ENCODE measurements at regions not wholly inside any gene's neighbourhood (a gene's known extent, or its start where the extent isn't known, plus 50 kb on each side); places are given as distances from the start of the nearest gene placed in this dataset.

DNA sequence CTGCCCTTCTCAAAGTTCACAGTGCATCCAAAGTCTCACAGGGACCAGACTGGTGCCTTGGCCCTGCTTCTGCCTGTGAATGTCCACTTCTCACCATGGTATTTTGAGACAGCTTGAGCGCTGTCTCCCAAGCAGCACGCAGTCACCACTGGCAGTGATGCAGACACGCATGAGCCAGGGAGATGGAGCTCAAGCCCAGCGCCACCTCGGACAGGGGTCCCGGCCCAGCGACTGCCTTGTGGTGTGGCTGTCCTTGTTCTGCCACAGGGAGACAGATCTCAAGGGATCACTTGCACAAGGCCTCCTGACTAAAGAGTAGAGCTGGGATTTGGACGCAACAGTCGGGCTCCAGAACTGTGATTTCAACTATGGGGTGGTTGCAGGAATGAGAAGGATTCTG is 92.6 kb upstream of the MBL2 start:
- H3K9me3 ChIP-seq (ENCODE audit: control insufficient read depth in 5 of 5, low read length in 5 of 5): peaks cover 0 to 5% (median 0%) of the 10 kb centered on the region in 5 donors
- H3K27me3 ChIP-seq (ENCODE audit: control insufficient read depth in 5 of 5, insufficient read depth in 4 of 5, low read length in 5 of 5): peaks cover 0 to 4% (median 0%) of the 10 kb centered on the region in 5 donors
- H3K27ac ChIP-seq (ENCODE audit: low read depth, low read length): no peak overlapping the region
- no peaks in the 10 kb centered on the region for H3K4me1 ChIP-seq (ENCODE audit: control insufficient read depth in 5 of 5, insufficient read depth in 5 of 5, low read length in 5 of 5)
- no peaks in the 10 kb centered on the region for H3K36me3 ChIP-seq (ENCODE audit: control insufficient read depth in 5 of 5, insufficient read depth in 5 of 5, low read length in 5 of 5)
- no peak overlapping the region for H3K9ac ChIP-seq (ENCODE audit: low read length in 5 of 5)
- H3K4me3 ChIP-seq (ENCODE audit: low read depth in 1 of 5, low read length in 5 of 5): no peak overlapping the region

DNA sequence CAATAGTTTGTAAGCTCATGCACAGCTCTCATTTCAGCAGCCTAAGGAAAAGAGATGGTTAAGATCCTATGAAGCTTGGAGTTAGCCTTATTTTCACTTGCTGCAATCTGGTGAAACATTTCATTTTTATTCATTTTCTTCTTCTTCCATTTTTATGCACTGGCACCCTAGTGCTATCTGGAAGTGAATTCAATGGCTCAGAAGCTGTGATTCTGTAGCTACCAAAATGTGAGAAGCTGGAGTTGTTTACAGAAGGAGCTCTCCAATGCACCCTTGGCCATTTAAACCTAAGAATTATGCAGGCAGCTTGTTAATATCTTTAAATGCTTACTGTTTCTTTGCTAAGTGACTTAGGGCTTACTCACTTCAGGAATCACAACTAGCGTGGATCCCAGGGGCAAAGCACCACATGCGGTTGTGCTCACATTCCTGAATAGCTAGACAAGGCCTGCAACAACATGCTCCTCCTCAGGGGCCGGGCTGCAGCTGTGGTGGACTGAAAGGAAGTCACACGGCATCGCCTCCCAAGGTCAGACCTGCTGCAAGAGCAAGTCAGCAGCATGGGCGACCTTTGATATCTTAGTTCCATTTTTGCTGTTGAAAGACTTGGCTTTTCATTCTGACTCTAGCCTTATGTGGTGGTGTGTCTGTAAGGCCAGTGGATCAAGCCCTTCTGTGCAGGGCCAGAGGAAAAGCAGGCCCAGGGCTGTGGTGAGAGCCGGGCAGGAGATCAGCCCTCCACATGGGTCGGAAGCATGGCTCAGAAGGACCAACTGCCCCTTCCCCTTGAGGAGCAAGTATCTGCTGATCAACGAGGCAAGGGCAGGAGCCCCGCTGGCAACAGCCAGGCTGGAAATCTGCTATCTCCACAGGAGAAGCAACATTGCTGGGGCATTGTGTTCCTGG is 91.9 kb upstream of the MBL2 start:
- Histone ChIP-seq H3K27me3 (ENCODE audit: control insufficient read depth in 5 of 5, insufficient read depth in 4 of 5, low read length in 5 of 5) (peaks cover 0 to 4% (median 0%) of the 10 kb centered on the region in 5 donors), H3K9ac (ENCODE audit: low read length in 5 of 5) (no peak overlapping the region), H3K9me3 (ENCODE audit: control insufficient read depth in 5 of 5, low read length in 5 of 5) (peaks cover 0 to 5% (median 0%) of the 10 kb centered on the region in 5 donors), H3K36me3 (ENCODE audit: control insufficient read depth in 5 of 5, insufficient read depth in 5 of 5, low read length in 5 of 5) (no peaks in the 10 kb centered on the region), H3K4me1 (ENCODE audit: control insufficient read depth in 5 of 5, insufficient read depth in 5 of 5, low read length in 5 of 5) (no peaks in the 10 kb centered on the region), H3K4me3 (ENCODE audit: low read depth in 1 of 5, low read length in 5 of 5) (no peak overlapping the region), H3K27ac (ENCODE audit: low read depth, low read length) (no peak overlapping the region)

DNA sequence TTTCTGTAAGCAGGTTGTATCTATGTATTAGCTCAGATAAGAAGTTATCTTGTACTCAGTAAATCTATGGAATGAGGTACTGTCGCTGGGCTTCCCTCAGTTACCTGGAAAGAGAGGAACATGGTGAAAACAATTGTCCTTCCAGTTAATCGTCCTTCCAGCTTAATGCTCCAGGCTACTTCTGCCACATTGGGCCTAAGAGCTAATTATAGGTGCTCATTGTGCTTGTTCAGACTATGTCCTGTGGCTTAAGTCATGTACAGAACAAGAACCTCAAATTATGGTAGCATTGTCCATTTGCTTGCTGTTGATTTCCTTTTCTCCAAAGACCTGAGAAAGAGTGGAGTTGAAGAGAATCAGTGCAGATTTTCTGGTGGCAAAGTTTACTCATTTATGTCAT is 86.1 kb upstream of the MBL2 start:
- Histone ChIP-seq H3K4me1 (ENCODE audit: control insufficient read depth in 5 of 5, insufficient read depth in 5 of 5, low read length in 5 of 5) (no peaks in the 10 kb centered on the region), H3K9me3 (ENCODE audit: control insufficient read depth in 5 of 5, low read length in 5 of 5) (no peaks in the 10 kb centered on the region), H3K4me3 (ENCODE audit: low read depth in 1 of 5, low read length in 5 of 5) (no peak overlapping the region), H3K27me3 (ENCODE audit: control insufficient read depth in 5 of 5, insufficient read depth in 4 of 5, low read length in 5 of 5) (no peaks in the 10 kb centered on the region), H3K36me3 (ENCODE audit: control insufficient read depth in 5 of 5, insufficient read depth in 5 of 5, low read length in 5 of 5) (no peaks in the 10 kb centered on the region), H3K9ac (ENCODE audit: low read length in 5 of 5) (no peak overlapping the region), H3K27ac (ENCODE audit: low read depth, low read length) (no peak overlapping the region)

DNA sequence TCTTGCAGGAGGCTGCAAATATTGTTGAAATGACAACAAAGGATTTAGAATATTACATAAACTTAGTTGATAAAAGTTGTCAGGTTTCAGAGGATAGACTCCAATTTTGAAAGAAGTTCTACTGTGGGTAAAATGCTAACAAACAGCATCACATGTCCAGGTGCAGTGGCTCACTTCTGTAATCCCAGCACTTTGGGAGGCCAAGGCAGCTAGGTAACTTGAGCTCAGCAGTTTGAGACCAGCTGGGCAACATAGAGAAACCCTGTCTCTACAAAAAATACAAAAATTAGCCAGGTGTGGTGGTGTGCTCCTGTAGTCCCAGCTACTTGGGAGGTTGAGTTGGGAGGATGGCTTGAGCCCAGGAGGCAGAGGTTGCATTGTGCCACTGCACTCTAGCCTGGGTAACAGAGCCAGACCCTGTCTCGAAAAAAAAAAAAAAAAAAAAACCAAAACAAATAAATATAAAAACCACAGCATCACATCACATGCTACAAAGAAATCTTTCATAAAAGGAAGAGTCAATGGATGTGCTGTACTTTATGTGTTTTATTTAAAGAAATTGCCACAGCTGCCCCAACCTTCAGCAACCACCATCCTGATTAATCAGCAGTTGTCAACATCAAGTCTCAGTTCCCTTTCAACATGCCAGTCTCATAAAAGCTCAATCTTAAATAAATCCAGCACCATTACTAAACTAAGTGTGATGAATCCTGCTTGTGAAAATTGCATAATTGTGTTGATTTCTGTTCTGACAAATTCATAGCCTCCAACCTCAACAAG is 83.2 kb upstream of the MBL2 start:
- no peak overlapping the region for H3K4me3 ChIP-seq (ENCODE audit: low read depth in 1 of 5, low read length in 5 of 5)
- H3K36me3 ChIP-seq (ENCODE audit: control insufficient read depth in 5 of 5, insufficient read depth in 5 of 5, low read length in 5 of 5): no peaks in the 10 kb centered on the region
- no peaks in the 10 kb centered on the region for H3K27me3 ChIP-seq (ENCODE audit: control insufficient read depth in 5 of 5, insufficient read depth in 4 of 5, low read length in 5 of 5)
- no peaks in the 10 kb centered on the region for H3K4me1 ChIP-seq (ENCODE audit: control insufficient read depth in 5 of 5, insufficient read depth in 5 of 5, low read length in 5 of 5)
- H3K9me3 ChIP-seq (ENCODE audit: control insufficient read depth in 5 of 5, low read length in 5 of 5): no peaks in the 10 kb centered on the region
- no peak overlapping the region for H3K27ac ChIP-seq (ENCODE audit: low read depth, low read length)
- H3K9ac ChIP-seq (ENCODE audit: low read length in 5 of 5): no peak overlapping the region

DNA sequence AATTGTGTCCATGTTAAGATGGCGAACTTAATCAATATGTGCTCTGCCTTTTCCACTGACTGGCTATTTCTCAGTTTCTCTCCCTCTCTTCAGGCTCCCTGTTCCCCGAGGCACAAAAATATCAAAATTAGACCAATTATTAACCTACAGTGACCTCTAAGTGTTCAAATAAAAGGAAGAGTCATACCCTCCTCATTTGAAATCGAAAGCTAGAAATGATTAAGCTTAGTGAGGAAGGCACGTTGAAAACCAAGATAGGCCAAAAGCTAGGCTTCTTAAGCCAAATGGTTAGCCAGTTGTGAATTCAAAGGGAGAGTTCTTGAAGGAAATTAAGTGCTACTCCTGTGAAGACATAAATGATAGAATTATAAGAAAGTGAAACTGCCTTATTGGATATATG is 81.1 kb upstream of the MBL2 start:
- Histone ChIP-seq H3K4me3 (ENCODE audit: low read depth in 1 of 5, low read length in 5 of 5) (no peak overlapping the region), H3K27me3 (ENCODE audit: control insufficient read depth in 5 of 5, insufficient read depth in 4 of 5, low read length in 5 of 5) (no peaks in the 10 kb centered on the region), H3K27ac (ENCODE audit: low read depth, low read length) (no peak overlapping the region), H3K9me3 (ENCODE audit: control insufficient read depth in 5 of 5, low read length in 5 of 5) (no peaks in the 10 kb centered on the region), H3K4me1 (ENCODE audit: control insufficient read depth in 5 of 5, insufficient read depth in 5 of 5, low read length in 5 of 5) (no peaks in the 10 kb centered on the region), H3K9ac (ENCODE audit: low read length in 5 of 5) (no peak overlapping the region), H3K36me3 (ENCODE audit: control insufficient read depth in 5 of 5, insufficient read depth in 5 of 5, low read length in 5 of 5) (no peaks in the 10 kb centered on the region)

DNA sequence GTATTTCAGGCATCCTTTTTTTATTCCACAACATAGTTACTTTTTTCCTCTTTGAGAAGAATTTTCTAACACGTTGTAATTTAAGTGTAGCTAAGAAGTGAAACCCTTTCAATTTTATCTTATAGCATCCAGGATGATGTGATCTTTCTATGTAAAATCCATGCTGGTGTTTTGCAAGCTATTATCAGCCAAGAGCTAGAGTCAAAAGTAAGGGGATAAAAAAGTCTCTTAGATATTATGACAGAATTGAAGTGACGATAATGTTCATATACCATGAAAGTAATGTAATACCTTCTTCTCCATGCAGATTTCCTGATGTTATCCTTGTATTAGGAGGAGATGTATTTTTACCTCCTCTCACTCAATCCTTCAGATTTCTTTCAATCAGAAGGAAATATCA is 64.2 kb upstream of the MBL2 start:
- Histone ChIP-seq H3K9me3 (ENCODE audit: control insufficient read depth in 5 of 5, low read length in 5 of 5) (peaks cover 0 to 12% (median 5%) of the 10 kb centered on the region in 5 donors), H3K4me3 (ENCODE audit: low read depth in 1 of 5, low read length in 5 of 5) (no peak overlapping the region), H3K9ac (ENCODE audit: low read length in 5 of 5) (no peak overlapping the region), H3K27ac (ENCODE audit: low read depth, low read length) (no peak overlapping the region), H3K4me1 (ENCODE audit: control insufficient read depth in 5 of 5, insufficient read depth in 5 of 5, low read length in 5 of 5) (no peaks in the 10 kb centered on the region), H3K27me3 (ENCODE audit: control insufficient read depth in 5 of 5, insufficient read depth in 4 of 5, low read length in 5 of 5) (no peaks in the 10 kb centered on the region), H3K36me3 (ENCODE audit: control insufficient read depth in 5 of 5, insufficient read depth in 5 of 5, low read length in 5 of 5) (no peaks in the 10 kb centered on the region)

Data from subcutaneous abdominal adipose tissue (tissue), 5 donors.